HUES6 (cell line): ENCODE measurements at regions not wholly inside any gene's neighbourhood (a gene's known extent, or its start where the extent isn't known, plus 50 kb on each side); places are given as distances from the start of the nearest gene placed in this dataset.

Source experiments
- H3K27ac ChIP-seq: 2 replicates; pipeline ENCODE4 v1.7.0; 2013; ENCODE audit warnings: low read depth, mild to moderate bottlenecking, low read length, inconsistent platforms
- H3K27me3 ChIP-seq: 2 replicates; pipeline ENCODE4 v1.6.1; 2013; ENCODE audit warnings: low read length; ENCODE audit not compliant: control insufficient read depth, insufficient read depth
- H3K36me3 ChIP-seq: 2 replicates; pipeline ENCODE4 v1.6.1; 2013; ENCODE audit warnings: low read length; ENCODE audit not compliant: control insufficient read depth, insufficient read depth
- H3K4me1 ChIP-seq: 2 replicates; pipeline ENCODE4 v1.6.1; 2013; ENCODE audit warnings: low read length; ENCODE audit not compliant: control insufficient read depth, insufficient read depth
- H3K4me3 ChIP-seq: 2 replicates; pipeline ENCODE4 v1.5.1; 2013; ENCODE audit warnings: low read depth, low read length
- H3K9ac ChIP-seq: one replicate; pipeline ENCODE4 v1.6.1; 2013; ENCODE audit warnings: mild to moderate bottlenecking, low read length
- H3K9me3 ChIP-seq: 2 replicates; pipeline ENCODE4 v1.6.1; 2013; ENCODE audit warnings: low read depth, low read length; ENCODE audit not compliant: control insufficient read depth, insufficient read depth

GRCh38 chr22:27576413-27576812 is 225.1 kb downstream of the MN1 start:
- Histone ChIP-seq H3K27ac (no peak overlapping the region), H3K9me3 (peaks cover 2% of the 10 kb centered on the region; the same call in 1 of the 2 replicates), H3K27me3 (peaks cover 8% of the 10 kb centered on the region; the same call in 1 of the 2 replicates), H3K4me3 (no peak overlapping the region), H3K9ac (no peak overlapping the region), H3K36me3 (no peaks in the 10 kb centered on the region), H3K4me1 (peaks cover 3% of the 10 kb centered on the region; the same call in 1 of the 2 replicates)

GRCh38 chr22:27576815-27577573 is 224.6 kb downstream of the MN1 start:
- Histone ChIP-seq H3K4me1 (no peaks in the 10 kb centered on the region; the same call in 1 of the 2 replicates), H3K9me3 (peaks cover 2% of the 10 kb centered on the region; the same call in 1 of the 2 replicates), H3K4me3 (no peak overlapping the region), H3K27me3 (peaks cover 8% of the 10 kb centered on the region; the same call in 1 of the 2 replicates), H3K27ac (no peak overlapping the region), H3K9ac (no peak overlapping the region), H3K36me3 (no peaks in the 10 kb centered on the region)

GRCh38 chr22:27577574-27577969 is 224.0 kb downstream of the MN1 start:
- H3K4me1 ChIP-seq = no peaks in the 10 kb centered on the region; the same call in 1 of the 2 replicates
- H3K27me3 ChIP-seq = peaks cover 8% of the 10 kb centered on the region; the same call in 1 of the 2 replicates
- no peak overlapping the region for H3K4me3 ChIP-seq

GRCh38 chr22:27578937-27579617 is 222.5 kb downstream of the MN1 start:
- Histone ChIP-seq H3K4me3 (no peak overlapping the region), H3K9ac (no peak overlapping the region), H3K27me3 (peaks cover 8% of the 10 kb centered on the region; the same call in 1 of the 2 replicates), H3K4me1 (no peaks in the 10 kb centered on the region; the same call in 1 of the 2 replicates), H3K27ac (no peak overlapping the region), H3K36me3 (no peaks in the 10 kb centered on the region), H3K9me3 (no peaks in the 10 kb centered on the region)

More at GRCh38 chr22:27577574-27577969, 224.0 kb downstream of the MN1 start:
- H3K9ac ChIP-seq = no peak overlapping the region
- no peaks in the 10 kb centered on the region for H3K36me3 ChIP-seq
- H3K27ac ChIP-seq = no peak overlapping the region
- H3K9me3 ChIP-seq = peaks cover under 1% of the 10 kb centered on the region; the same call in 1 of the 2 replicates

GRCh38 chr22:27580311-27580897 is 221.2 kb downstream of the MN1 start:
- Histone ChIP-seq H3K27ac (no peak overlapping the region), H3K36me3 (no peaks in the 10 kb centered on the region), H3K4me1 (no peaks in the 10 kb centered on the region; the same call in 1 of the 2 replicates), H3K9me3 (no peaks in the 10 kb centered on the region), H3K9ac (no peak overlapping the region), H3K27me3 (peaks cover 5% of the 10 kb centered on the region; the same call in 1 of the 2 replicates), H3K4me3 (no peak overlapping the region)

- Histone ChIP-seq H3K27me3 (peaks cover 5% of the 10 kb centered on the region; the same call in 1 of the 2 replicates), H3K9me3 (no peaks in the 10 kb centered on the region), H3K9ac (no peak overlapping the region), H3K36me3 (no peaks in the 10 kb centered on the region), H3K4me3 (no peak overlapping the region), H3K27ac (no peak overlapping the region), H3K4me1 (no peaks in the 10 kb centered on the region; the same call in 1 of the 2 replicates)
Measured at GRCh38 chr22:27581236-27581635, 220.3 kb downstream of the MN1 start.

- H3K36me3 ChIP-seq = no peaks in the 10 kb centered on the region
- no peak overlapping the region for H3K27ac ChIP-seq
Measured at GRCh38 chr22:27581688-27582087, 219.9 kb downstream of the MN1 start.

GRCh38 chr22:27583856-27584255 is 217.7 kb downstream of the MN1 start:
- Histone ChIP-seq H3K27ac (no peak overlapping the region), H3K9me3 (no peaks in the 10 kb centered on the region), H3K9ac (no peak overlapping the region), H3K4me1 (no peaks in the 10 kb centered on the region), H3K36me3 (no peaks in the 10 kb centered on the region), H3K4me3 (no peak overlapping the region), H3K27me3 (peaks cover 5% of the 10 kb centered on the region; the same call in 1 of the 2 replicates)

More at GRCh38 chr22:27581688-27582087, 219.9 kb downstream of the MN1 start:
- Histone ChIP-seq H3K9ac (no peak overlapping the region), H3K4me1 (no peaks in the 10 kb centered on the region; the same call in 1 of the 2 replicates), H3K4me3 (no peak overlapping the region), H3K9me3 (no peaks in the 10 kb centered on the region), H3K27me3 (peaks cover 5% of the 10 kb centered on the region; the same call in 1 of the 2 replicates)

GRCh38 chr22:27585141-27585540 is 216.4 kb downstream of the MN1 start:
- Histone ChIP-seq H3K36me3 (no peaks in the 10 kb centered on the region), H3K9ac (no peak overlapping the region), H3K4me3 (no peak overlapping the region), H3K27ac (no peak overlapping the region), H3K27me3 (no peaks in the 10 kb centered on the region), H3K4me1 (no peaks in the 10 kb centered on the region), H3K9me3 (no peaks in the 10 kb centered on the region)

GRCh38 chr22:27588268-27588667 is 213.3 kb downstream of the MN1 start:
- Histone ChIP-seq H3K27ac (no peak overlapping the region), H3K4me1 (no peaks in the 10 kb centered on the region), H3K9me3 (no peaks in the 10 kb centered on the region), H3K36me3 (no peaks in the 10 kb centered on the region), H3K27me3 (no peaks in the 10 kb centered on the region), H3K9ac (no peak overlapping the region), H3K4me3 (no peak overlapping the region)
